ENCODE measurements at regions not wholly inside any gene's neighbourhood (a gene's known extent, or its start where the extent isn't known, plus 50 kb on each side); places are given as distances from the start of the nearest gene placed in this dataset.
A peak's percentile ranks its signal among the peaks of the same experiment; 100 is the strongest.

GRCh38 chr4:153988492-153989363, 199.8 kb upstream of the SFRP2 start:
- DNase-seq (ENCODE audit: low spot score) (no peak), FAIRE-seq (no peak)

- DNase-seq (ENCODE audit: low spot score) (peak; percentile 41), FAIRE-seq (no peak)
Observed at GRCh38 chr4:153987291-153987690, 198.4 kb upstream of the SFRP2 start.

- FAIRE-seq: no peak
- DNase-seq (ENCODE audit: low spot score): no peak
Observed at GRCh38 chr4:153976954-153977353, 188.1 kb upstream of the SFRP2 start.

- DNase-seq (ENCODE audit: low spot score): no peak
- FAIRE-seq: no peak
Observed at GRCh38 chr4:153974452-153974851, 185.6 kb upstream of the SFRP2 start.

GRCh38 chr4:153973942-153974341, 185.1 kb upstream of the SFRP2 start:
- no peak for FAIRE-seq

GRCh38 chr4:153971899-153972298, 183.0 kb upstream of the SFRP2 start:
- DNase-seq (ENCODE audit: low spot score) (no peak), FAIRE-seq (no peak)

More at GRCh38 chr4:153973942-153974341, 185.1 kb upstream of the SFRP2 start:
- DNase-seq (ENCODE audit: low spot score): no peak

- no peak for FAIRE-seq
- DNase-seq (ENCODE audit: low spot score): no peak
Observed at GRCh38 chr4:153970169-153970568, 181.3 kb upstream of the SFRP2 start.

- no peak for DNase-seq (ENCODE audit: low spot score)
- FAIRE-seq: no peak
Observed at GRCh38 chr4:153969542-153969941, 180.7 kb upstream of the SFRP2 start.

GRCh38 chr4:153966641-153967040, 177.8 kb upstream of the SFRP2 start:
- FAIRE-seq: no peak
- no peak for DNase-seq (ENCODE audit: low spot score)

- no peak for DNase-seq (ENCODE audit: low spot score)
- FAIRE-seq: no peak
Observed at GRCh38 chr4:153963216-153963615, 174.3 kb upstream of the SFRP2 start.

GRCh38 chr4:153962311-153963039, 173.6 kb upstream of the SFRP2 start:
- DNase-seq (ENCODE audit: low spot score) (no peak), FAIRE-seq (no peak)

GRCh38 chr4:153955327-153955726, 166.4 kb upstream of the SFRP2 start:
- FAIRE-seq (no peak), DNase-seq (ENCODE audit: low spot score) (no peak)

- no peak for DNase-seq (ENCODE audit: low spot score)
- no peak for FAIRE-seq
Observed at GRCh38 chr4:153954654-153955053, 165.8 kb upstream of the SFRP2 start.

GRCh38 chr4:153950100-153950979, 161.5 kb upstream of the SFRP2 start:
- FAIRE-seq: peak; percentile 46

GRCh38 chr4:153948041-153948440, 159.2 kb upstream of the SFRP2 start:
- no peak for DNase-seq (ENCODE audit: low spot score)
- FAIRE-seq: no peak

More at GRCh38 chr4:153950100-153950979, 161.5 kb upstream of the SFRP2 start:
- DNase-seq (ENCODE audit: low spot score): peak; percentile 60

GRCh38 chr4:153947124-153947523, 158.2 kb upstream of the SFRP2 start:
- DNase-seq (ENCODE audit: low spot score): no peak
- no peak for FAIRE-seq

GRCh38 chr4:153945704-153946103, 156.8 kb upstream of the SFRP2 start:
- DNase-seq (ENCODE audit: low spot score): no peak
- no peak for FAIRE-seq

GRCh38 chr4:153943738-153944415, 155.0 kb upstream of the SFRP2 start:
- DNase-seq (ENCODE audit: low spot score): no peak
- FAIRE-seq: no peak

- no peak for DNase-seq (ENCODE audit: low spot score)
- FAIRE-seq: no peak
Observed at GRCh38 chr4:153940916-153941315, 152.0 kb upstream of the SFRP2 start.

- DNase-seq (ENCODE audit: low spot score): no peak
- FAIRE-seq: no peak
Observed at GRCh38 chr4:153939570-153939969, 150.7 kb upstream of the SFRP2 start.

GRCh38 chr4:153938994-153939393, 150.1 kb upstream of the SFRP2 start:
- no peak for FAIRE-seq

More at GRCh38 chr4:153938994-153939393, 150.1 kb upstream of the SFRP2 start:
- DNase-seq (ENCODE audit: low spot score): no peak

Measured in urothelium cell line (cell line).